ENCODE measurements at regions not wholly inside any gene's neighbourhood (a gene's known extent, or its start where the extent isn't known, plus 50 kb on each side); places are given as distances from the start of the nearest gene placed in this dataset.

GRCh38 chr5:67465537-67466207 lies 269.1 kb upstream of the CD180 start:
- Mint-ChIP-seq H3K4me1 (ENCODE audit: low read depth) (no peaks in the 10 kb centered on the region), H3K9me3 (no peaks in the 10 kb centered on the region), H3K4me3 (ENCODE audit: low read depth) (no peak overlapping the region), H3K27ac (no peak overlapping the region), H3K36me3 (ENCODE audit: low read depth) (no peaks in the 10 kb centered on the region), H3K27me3 (ENCODE audit: low read depth) (no peaks in the 10 kb centered on the region)
- DNase-seq (ENCODE audit: low spot score), result no peak
- intact Hi-C loops (cut with micrococcal nuclease), result no loop called here

- H3K4me3 Mint-ChIP-seq (ENCODE audit: low read depth), result no peak overlapping the region
- no peak overlapping the region for H3K27ac Mint-ChIP-seq
- no peaks in the 10 kb centered on the region for H3K4me1 Mint-ChIP-seq (ENCODE audit: low read depth)
- no peaks in the 10 kb centered on the region for H3K9me3 Mint-ChIP-seq
- no peaks in the 10 kb centered on the region for H3K36me3 Mint-ChIP-seq (ENCODE audit: low read depth)
- intact Hi-C loops (cut with micrococcal nuclease), result no loop called here
- no peaks in the 10 kb centered on the region for H3K27me3 Mint-ChIP-seq (ENCODE audit: low read depth)
- no peak for DNase-seq (ENCODE audit: low spot score)
These were observed 265.5 kb upstream of the CD180 start for GRCh38 chr5:67462147-67462546.

- no peak overlapping the region for H3K4me3 Mint-ChIP-seq (ENCODE audit: low read depth)
These were observed 262.7 kb upstream of the CD180 start for GRCh38 chr5:67459253-67459652.

GRCh38 chr5:67455970-67456369 lies 259.4 kb upstream of the CD180 start:
- no peaks in the 10 kb centered on the region for H3K27me3 Mint-ChIP-seq (ENCODE audit: low read depth)
- no peak for DNase-seq (ENCODE audit: low spot score)
- H3K27ac Mint-ChIP-seq, result no peak overlapping the region
- no peaks in the 10 kb centered on the region for H3K36me3 Mint-ChIP-seq (ENCODE audit: low read depth)
- H3K4me1 Mint-ChIP-seq (ENCODE audit: low read depth), result peaks cover 14% of the 10 kb centered on the region
- no peaks in the 10 kb centered on the region for H3K9me3 Mint-ChIP-seq
- intact Hi-C loops (cut with micrococcal nuclease), result no loop called here
- H3K4me3 Mint-ChIP-seq (ENCODE audit: low read depth), result no peak overlapping the region

More at GRCh38 chr5:67459253-67459652, 262.7 kb upstream of the CD180 start:
- H3K27me3 Mint-ChIP-seq (ENCODE audit: low read depth), result no peaks in the 10 kb centered on the region
- H3K4me1 Mint-ChIP-seq (ENCODE audit: low read depth), result peaks cover 14% of the 10 kb centered on the region
- H3K27ac Mint-ChIP-seq, result no peak overlapping the region
- no peak for DNase-seq (ENCODE audit: low spot score)
- no peaks in the 10 kb centered on the region for H3K9me3 Mint-ChIP-seq
- intact Hi-C loops (cut with micrococcal nuclease), result no loop called here
- H3K36me3 Mint-ChIP-seq (ENCODE audit: low read depth), result no peaks in the 10 kb centered on the region

- no peaks in the 10 kb centered on the region for H3K36me3 Mint-ChIP-seq (ENCODE audit: low read depth)
- intact Hi-C loops (cut with micrococcal nuclease), result no loop called here
These were observed 258.5 kb upstream of the CD180 start for GRCh38 chr5:67454957-67455561.

GRCh38 chr5:67453111-67453905 lies 256.7 kb upstream of the CD180 start:
- no peak overlapping the region for H3K4me3 Mint-ChIP-seq (ENCODE audit: low read depth)
- H3K9me3 Mint-ChIP-seq, result no peaks in the 10 kb centered on the region
- peaks cover 14% of the 10 kb centered on the region for H3K4me1 Mint-ChIP-seq (ENCODE audit: low read depth)

More at GRCh38 chr5:67454957-67455561, 258.5 kb upstream of the CD180 start:
- Mint-ChIP-seq H3K27ac (no peak overlapping the region), H3K27me3 (ENCODE audit: low read depth) (no peaks in the 10 kb centered on the region), H3K4me1 (ENCODE audit: low read depth) (peaks cover 14% of the 10 kb centered on the region), H3K4me3 (ENCODE audit: low read depth) (no peak overlapping the region), H3K9me3 (no peaks in the 10 kb centered on the region)
- DNase-seq (ENCODE audit: low spot score), result no peak

GRCh38 chr5:67451640-67452279 lies 255.2 kb upstream of the CD180 start:
- Mint-ChIP-seq H3K36me3 (ENCODE audit: low read depth) (no peaks in the 10 kb centered on the region), H3K4me3 (ENCODE audit: low read depth) (no peak overlapping the region), H3K27me3 (ENCODE audit: low read depth) (no peaks in the 10 kb centered on the region), H3K27ac (no peak overlapping the region), H3K9me3 (no peaks in the 10 kb centered on the region), H3K4me1 (ENCODE audit: low read depth) (peaks cover 14% of the 10 kb centered on the region)
- DNase-seq (ENCODE audit: low spot score), result no peak
- intact Hi-C loops (cut with micrococcal nuclease), result no loop called here

More at GRCh38 chr5:67453111-67453905, 256.7 kb upstream of the CD180 start:
- no peak overlapping the region for H3K27ac Mint-ChIP-seq
- intact Hi-C loops (cut with micrococcal nuclease), result no loop called here
- H3K36me3 Mint-ChIP-seq (ENCODE audit: low read depth), result no peaks in the 10 kb centered on the region
- DNase-seq (ENCODE audit: low spot score), result no peak
- no peaks in the 10 kb centered on the region for H3K27me3 Mint-ChIP-seq (ENCODE audit: low read depth)

- peaks cover 3% of the 10 kb centered on the region for H3K9me3 Mint-ChIP-seq
- no peaks in the 10 kb centered on the region for H3K36me3 Mint-ChIP-seq (ENCODE audit: low read depth)
- H3K4me3 Mint-ChIP-seq (ENCODE audit: low read depth), result no peak overlapping the region
- peaks cover 2% of the 10 kb centered on the region for H3K27me3 Mint-ChIP-seq (ENCODE audit: low read depth)
- H3K27ac Mint-ChIP-seq, result no peak overlapping the region
- intact Hi-C loops (cut with micrococcal nuclease), result no loop called here
- DNase-seq (ENCODE audit: low spot score), result no peak
- H3K4me1 Mint-ChIP-seq (ENCODE audit: low read depth), result no peaks in the 10 kb centered on the region
These were observed 251.1 kb upstream of the CD180 start for GRCh38 chr5:67447732-67448131.

GRCh38 chr5:67437905-67438845 lies 241.6 kb upstream of the CD180 start:
- peaks cover 4% of the 10 kb centered on the region for H3K27me3 Mint-ChIP-seq (ENCODE audit: low read depth)
- no peaks in the 10 kb centered on the region for H3K9me3 Mint-ChIP-seq
- H3K36me3 Mint-ChIP-seq (ENCODE audit: low read depth), result no peaks in the 10 kb centered on the region
- H3K4me3 Mint-ChIP-seq (ENCODE audit: low read depth), result no peak overlapping the region
- intact Hi-C loops (cut with micrococcal nuclease), result no loop called here
- no peak for DNase-seq (ENCODE audit: low spot score)
- no peak overlapping the region for H3K27ac Mint-ChIP-seq
- no peaks in the 10 kb centered on the region for H3K4me1 Mint-ChIP-seq (ENCODE audit: low read depth)

GRCh38 chr5:67435032-67435431 lies 238.4 kb upstream of the CD180 start:
- Mint-ChIP-seq H3K27ac (no peak overlapping the region), H3K36me3 (ENCODE audit: low read depth) (no peaks in the 10 kb centered on the region), H3K4me1 (ENCODE audit: low read depth) (no peaks in the 10 kb centered on the region), H3K27me3 (ENCODE audit: low read depth) (peaks cover 4% of the 10 kb centered on the region), H3K4me3 (ENCODE audit: low read depth) (no peak overlapping the region), H3K9me3 (no peaks in the 10 kb centered on the region)
- no peak for DNase-seq (ENCODE audit: low spot score)
- intact Hi-C loops (cut with micrococcal nuclease), result no loop called here

- Mint-ChIP-seq H3K4me3 (ENCODE audit: low read depth) (no peak overlapping the region), H3K27ac (no peak overlapping the region), H3K36me3 (ENCODE audit: low read depth) (no peaks in the 10 kb centered on the region)
These were observed 237.9 kb upstream of the CD180 start for GRCh38 chr5:67434466-67434865.

GRCh38 chr5:67432606-67433005 lies 236.0 kb upstream of the CD180 start:
- Mint-ChIP-seq H3K27me3 (ENCODE audit: low read depth) (peaks cover 4% of the 10 kb centered on the region), H3K4me3 (ENCODE audit: low read depth) (no peak overlapping the region)
- intact Hi-C loops (cut with micrococcal nuclease), result no loop called here

More at GRCh38 chr5:67434466-67434865, 237.9 kb upstream of the CD180 start:
- H3K4me1 Mint-ChIP-seq (ENCODE audit: low read depth), result no peaks in the 10 kb centered on the region
- H3K27me3 Mint-ChIP-seq (ENCODE audit: low read depth), result peaks cover 4% of the 10 kb centered on the region
- no peak for DNase-seq (ENCODE audit: low spot score)
- intact Hi-C loops (cut with micrococcal nuclease), result no loop called here
- no peaks in the 10 kb centered on the region for H3K9me3 Mint-ChIP-seq

More at GRCh38 chr5:67432606-67433005, 236.0 kb upstream of the CD180 start:
- DNase-seq (ENCODE audit: low spot score), result no peak
- H3K9me3 Mint-ChIP-seq, result no peaks in the 10 kb centered on the region
- H3K36me3 Mint-ChIP-seq (ENCODE audit: low read depth), result no peaks in the 10 kb centered on the region
- no peak overlapping the region for H3K27ac Mint-ChIP-seq
- no peaks in the 10 kb centered on the region for H3K4me1 Mint-ChIP-seq (ENCODE audit: low read depth)
